ENCODE measurements at regions not wholly inside any gene's neighbourhood (a gene's known extent, or its start where the extent isn't known, plus 50 kb on each side); places are given as distances from the start of the nearest gene placed in this dataset.

GRCh38 chr5:159759791-159760290, 156.4 kb upstream of the ADRA1B start:
- H3K36me3 ChIP-seq (ENCODE audit: control insufficient read depth in 3 of 3, insufficient read depth in 3 of 3, low read length in 3 of 3): no peaks in the 10 kb centered on the region
- H3K27ac ChIP-seq (ENCODE audit: low read depth, low read length): no peak overlapping the region
- no peak overlapping the region for H3K9ac ChIP-seq (ENCODE audit: low read depth in 1 of 3, low read length in 3 of 3)
- peaks cover 0 to 10% (median 8%) of the 10 kb centered on the region in 3 donors for H3K4me1 ChIP-seq (ENCODE audit: control insufficient read depth in 3 of 3, insufficient read depth in 3 of 3, low read length in 3 of 3)
- no peaks in the 10 kb centered on the region for H3K9me3 ChIP-seq (ENCODE audit: control insufficient read depth in 3 of 3, low read length in 3 of 3)
- no peak overlapping the region for H3K4me3 ChIP-seq (ENCODE audit: low read length in 3 of 3)
- H3K27me3 ChIP-seq (ENCODE audit: control insufficient read depth in 3 of 3, insufficient read depth in 3 of 3, low read length in 3 of 3): no peaks in the 10 kb centered on the region

- H3K36me3 ChIP-seq (ENCODE audit: control insufficient read depth in 3 of 3, insufficient read depth in 3 of 3, low read length in 3 of 3): no peaks in the 10 kb centered on the region
- H3K9ac ChIP-seq (ENCODE audit: low read depth in 1 of 3, low read length in 3 of 3): no peak overlapping the region
- H3K4me1 ChIP-seq (ENCODE audit: control insufficient read depth in 3 of 3, insufficient read depth in 3 of 3, low read length in 3 of 3): peaks cover 0 to 10% (median 8%) of the 10 kb centered on the region in 3 donors
- no peak overlapping the region for H3K27ac ChIP-seq (ENCODE audit: low read depth, low read length)
- H3K4me3 ChIP-seq (ENCODE audit: low read length in 3 of 3): no peak overlapping the region
- H3K9me3 ChIP-seq (ENCODE audit: control insufficient read depth in 3 of 3, low read length in 3 of 3): no peaks in the 10 kb centered on the region
- no peaks in the 10 kb centered on the region for H3K27me3 ChIP-seq (ENCODE audit: control insufficient read depth in 3 of 3, insufficient read depth in 3 of 3, low read length in 3 of 3)
Observed at GRCh38 chr5:159762921-159763320, 153.4 kb upstream of the ADRA1B start.

- Histone ChIP-seq H3K27ac (ENCODE audit: low read depth, low read length) (no peak overlapping the region), H3K27me3 (ENCODE audit: control insufficient read depth in 3 of 3, insufficient read depth in 3 of 3, low read length in 3 of 3) (no peaks in the 10 kb centered on the region)
Observed at GRCh38 chr5:159763562-159763961, 152.7 kb upstream of the ADRA1B start.

GRCh38 chr5:159764283-159765134, 151.8 kb upstream of the ADRA1B start:
- Histone ChIP-seq H3K27ac (ENCODE audit: low read depth, low read length) (no peak overlapping the region), H3K9ac (ENCODE audit: low read depth in 1 of 3, low read length in 3 of 3) (no peak overlapping the region), H3K36me3 (ENCODE audit: control insufficient read depth in 3 of 3, insufficient read depth in 3 of 3, low read length in 3 of 3) (no peaks in the 10 kb centered on the region), H3K4me1 (ENCODE audit: control insufficient read depth in 3 of 3, insufficient read depth in 3 of 3, low read length in 3 of 3) (peaks cover 0 to 10% (median 8%) of the 10 kb centered on the region in 3 donors), H3K9me3 (ENCODE audit: control insufficient read depth in 3 of 3, low read length in 3 of 3) (no peaks in the 10 kb centered on the region), H3K4me3 (ENCODE audit: low read length in 3 of 3) (no peak overlapping the region), H3K27me3 (ENCODE audit: control insufficient read depth in 3 of 3, insufficient read depth in 3 of 3, low read length in 3 of 3) (no peaks in the 10 kb centered on the region)

More at GRCh38 chr5:159763562-159763961, 152.7 kb upstream of the ADRA1B start:
- no peaks in the 10 kb centered on the region for H3K36me3 ChIP-seq (ENCODE audit: control insufficient read depth in 3 of 3, insufficient read depth in 3 of 3, low read length in 3 of 3)
- no peak overlapping the region for H3K9ac ChIP-seq (ENCODE audit: low read depth in 1 of 3, low read length in 3 of 3)
- H3K4me3 ChIP-seq (ENCODE audit: low read length in 3 of 3): no peak overlapping the region
- H3K9me3 ChIP-seq (ENCODE audit: control insufficient read depth in 3 of 3, low read length in 3 of 3): no peaks in the 10 kb centered on the region
- peaks cover 0 to 10% (median 8%) of the 10 kb centered on the region in 3 donors for H3K4me1 ChIP-seq (ENCODE audit: control insufficient read depth in 3 of 3, insufficient read depth in 3 of 3, low read length in 3 of 3)

GRCh38 chr5:159765135-159765433, 151.2 kb upstream of the ADRA1B start:
- H3K27ac ChIP-seq (ENCODE audit: low read depth, low read length): no peak overlapping the region
- no peak overlapping the region for H3K4me3 ChIP-seq (ENCODE audit: low read length in 3 of 3)
- H3K36me3 ChIP-seq (ENCODE audit: control insufficient read depth in 3 of 3, insufficient read depth in 3 of 3, low read length in 3 of 3): no peaks in the 10 kb centered on the region
- no peaks in the 10 kb centered on the region for H3K9me3 ChIP-seq (ENCODE audit: control insufficient read depth in 3 of 3, low read length in 3 of 3)
- peaks cover 0 to 10% (median 8%) of the 10 kb centered on the region in 3 donors for H3K4me1 ChIP-seq (ENCODE audit: control insufficient read depth in 3 of 3, insufficient read depth in 3 of 3, low read length in 3 of 3)
- H3K27me3 ChIP-seq (ENCODE audit: control insufficient read depth in 3 of 3, insufficient read depth in 3 of 3, low read length in 3 of 3): no peaks in the 10 kb centered on the region
- no peak overlapping the region for H3K9ac ChIP-seq (ENCODE audit: low read depth in 1 of 3, low read length in 3 of 3)

- Histone ChIP-seq H3K4me1 (ENCODE audit: control insufficient read depth in 3 of 3, insufficient read depth in 3 of 3, low read length in 3 of 3) (peaks cover 0 to 10% (median 8%) of the 10 kb centered on the region in 3 donors), H3K4me3 (ENCODE audit: low read length in 3 of 3) (no peak overlapping the region), H3K27ac (ENCODE audit: low read depth, low read length) (no peak overlapping the region), H3K9ac (ENCODE audit: low read depth in 1 of 3, low read length in 3 of 3) (no peak overlapping the region), H3K36me3 (ENCODE audit: control insufficient read depth in 3 of 3, insufficient read depth in 3 of 3, low read length in 3 of 3) (no peaks in the 10 kb centered on the region), H3K27me3 (ENCODE audit: control insufficient read depth in 3 of 3, insufficient read depth in 3 of 3, low read length in 3 of 3) (no peaks in the 10 kb centered on the region), H3K9me3 (ENCODE audit: control insufficient read depth in 3 of 3, low read length in 3 of 3) (no peaks in the 10 kb centered on the region)
Observed at GRCh38 chr5:159765760-159766517, 150.3 kb upstream of the ADRA1B start.

- no peak overlapping the region for H3K9ac ChIP-seq (ENCODE audit: low read depth in 1 of 3, low read length in 3 of 3)
- no peak overlapping the region for H3K27ac ChIP-seq (ENCODE audit: low read depth, low read length)
- no peaks in the 10 kb centered on the region for H3K9me3 ChIP-seq (ENCODE audit: control insufficient read depth in 3 of 3, low read length in 3 of 3)
- no peaks in the 10 kb centered on the region for H3K27me3 ChIP-seq (ENCODE audit: control insufficient read depth in 3 of 3, insufficient read depth in 3 of 3, low read length in 3 of 3)
- peaks cover 3 to 14% (median 8%) of the 10 kb centered on the region in 3 donors for H3K4me1 ChIP-seq (ENCODE audit: control insufficient read depth in 3 of 3, insufficient read depth in 3 of 3, low read length in 3 of 3)
- H3K36me3 ChIP-seq (ENCODE audit: control insufficient read depth in 3 of 3, insufficient read depth in 3 of 3, low read length in 3 of 3): no peaks in the 10 kb centered on the region
- no peak overlapping the region for H3K4me3 ChIP-seq (ENCODE audit: low read length in 3 of 3)
Observed at GRCh38 chr5:159768243-159768642, 148.0 kb upstream of the ADRA1B start.

GRCh38 chr5:159772698-159773061, 143.6 kb upstream of the ADRA1B start:
- H3K9ac ChIP-seq (ENCODE audit: low read depth in 1 of 3, low read length in 3 of 3): peak overlapping the region; percentile 66 to 85 (median 80)
- H3K9me3 ChIP-seq (ENCODE audit: control insufficient read depth in 3 of 3, low read length in 3 of 3): no peaks in the 10 kb centered on the region
- peak overlapping the region; percentile 90 for H3K27ac ChIP-seq (ENCODE audit: low read depth, low read length)
- H3K27me3 ChIP-seq (ENCODE audit: control insufficient read depth in 3 of 3, insufficient read depth in 3 of 3, low read length in 3 of 3): peaks cover 4 to 5% (median 4%) of the 10 kb centered on the region in 3 donors
- H3K36me3 ChIP-seq (ENCODE audit: control insufficient read depth in 3 of 3, insufficient read depth in 3 of 3, low read length in 3 of 3): no peaks in the 10 kb centered on the region
- H3K4me3 ChIP-seq (ENCODE audit: low read length in 3 of 3): peak overlapping the region; percentile 57 to 60 (median 58)
- peaks cover 3 to 13% (median 7%) of the 10 kb centered on the region in 3 donors for H3K4me1 ChIP-seq (ENCODE audit: control insufficient read depth in 3 of 3, insufficient read depth in 3 of 3, low read length in 3 of 3)

- H3K4me1 ChIP-seq (ENCODE audit: control insufficient read depth in 3 of 3, insufficient read depth in 3 of 3, low read length in 3 of 3): peaks cover 3 to 13% (median 7%) of the 10 kb centered on the region in 3 donors
- H3K9me3 ChIP-seq (ENCODE audit: control insufficient read depth in 3 of 3, low read length in 3 of 3): no peaks in the 10 kb centered on the region
- peaks cover 4 to 5% (median 4%) of the 10 kb centered on the region in 3 donors for H3K27me3 ChIP-seq (ENCODE audit: control insufficient read depth in 3 of 3, insufficient read depth in 3 of 3, low read length in 3 of 3)
- H3K36me3 ChIP-seq (ENCODE audit: control insufficient read depth in 3 of 3, insufficient read depth in 3 of 3, low read length in 3 of 3): no peaks in the 10 kb centered on the region
- peak overlapping the region; percentile 66 to 85 (median 80) for H3K9ac ChIP-seq (ENCODE audit: low read depth in 1 of 3, low read length in 3 of 3)
- peak overlapping the region; percentile 57 to 60 (median 58) for H3K4me3 ChIP-seq (ENCODE audit: low read length in 3 of 3)
- H3K27ac ChIP-seq (ENCODE audit: low read depth, low read length): peak overlapping the region; percentile 90
Observed at GRCh38 chr5:159773062-159773924, 143.0 kb upstream of the ADRA1B start.

Measured in skeletal muscle tissue (tissue), 3 donors.